Sigmoid colon (tissue), 6 donors: ENCODE measurements at regions not wholly inside any gene's neighbourhood (a gene's known extent, or its start where the extent isn't known, plus 50 kb on each side); places are given as distances from the start of the nearest gene placed in this dataset.

ENCODE experiments used
- DNase-seq: peaks from one replicate; pipeline ENCODE4 v3.0.0-alpha.2; 2019
- H3K27ac ChIP-seq, 4 donors: fragments of 200-600 bp; sonication (generic); one replicate each; pipeline ENCODE4 v1.5.1; 2016 to 2019; ENCODE audit warnings: mild to moderate bottlenecking in 1 of 4
- H3K27me3 ChIP-seq, 3 donors: fragments of 200-600 bp; sonication (generic); one replicate each; pipeline ENCODE4 v1.5.1; 2019; ENCODE audit warnings: mild to moderate bottlenecking in 1 of 3
- H3K36me3 ChIP-seq, 4 donors: fragments of 200-600 bp; sonication (generic); one replicate each; pipeline ENCODE4 v1.5.1; 2016 to 2019
- H3K4me1 ChIP-seq, 4 donors: fragments of 200-600 bp; sonication (generic); one replicate each; pipeline ENCODE4 v1.5.1; 2017 to 2019
- H3K4me3 ChIP-seq, 4 donors: fragments of 200-600 bp; sonication (generic); one replicate each; pipeline ENCODE4 v1.5.1; 2017 to 2019; ENCODE audit warnings: mild to moderate bottlenecking in 2 of 4, moderate library complexity in 1 of 4
- H3K9me3 ChIP-seq, 4 donors: fragments of 200-600 bp in 3 of 4; sonication (generic) in 3 of 4; one replicate each; pipeline versions ENCODE4 v1.5.1 to v1.6.1; 2013 to 2019
- CTCF ChIP-seq, 4 experiments: fragments of 450-650 bp in 3 of 4; fragments of 200-600 bp in 1 of 4; IDR thresholded peaks; one replicate each; pipeline ENCODE4 v1.5.1; 2016 to 2019; ENCODE audit warnings: antibody characterized with exemption in 4 of 4, mild to moderate bottlenecking in 3 of 4, moderate library complexity in 2 of 4
- EP300 ChIP-seq, 4 donors: sonication (generic); formaldehyde crosslinking; IDR thresholded peaks; one replicate each; pipeline ENCODE4 v1.6.1; 2017; ENCODE audit warnings: antibody characterized with exemption in 4 of 4
- POLR2A ChIP-seq, 2 donors: fragments of 450-650 bp; IDR thresholded peaks; one replicate each; pipeline ENCODE4 v1.6.1; 2016; ENCODE audit warnings: antibody characterized with exemption in 2 of 2, mild to moderate bottlenecking in 2 of 2, moderate library complexity in 2 of 2
- POLR2AphosphoS5 ChIP-seq, 4 donors: sonication (generic); formaldehyde crosslinking; IDR thresholded peaks; one replicate each; pipeline ENCODE4 v1.6.1; 2017; ENCODE audit warnings: antibody characterized with exemption in 4 of 4
- WGBS, 2 donors: extraction: QIAGEN DNeasy Blood & Tissue Kit; methylation state at CpG; one replicate each; pipeline ENCODE4 v1.1.7; 2013; 5-methylcytosine and 5-hydroxymethylcytosine counted together
- intact Hi-C: fragments of 100-400 bp; cut with DNase I; formaldehyde crosslinking; loops from one replicate; pipeline ENCODE4 v1.15.1; 2023
- donor health status: healthy with polysubstance abuse.
- donor health status: healthy.

- H3K27ac ChIP-seq: no peak overlapping the region
- no peaks in the 10 kb centered on the region for H3K36me3 ChIP-seq
- H3K27me3 ChIP-seq: no peaks in the 10 kb centered on the region
- no peaks in the 10 kb centered on the region for H3K9me3 ChIP-seq
- intact Hi-C loops: no loop called here
- DNase-seq: no peak
- no peak overlapping the region for H3K4me3 ChIP-seq
- H3K4me1 ChIP-seq: no peaks in the 10 kb centered on the region
- WGBS, 2 donors: 89% methylated on average over 5 of the region's 5 CpGs
- TF ChIP-seq EP300 (IDR thresholded peaks at IDR 0.05): no peak
- no peak for TF ChIP-seq POLR2AphosphoS5 (IDR thresholded peaks at IDR 0.05)
- no peak for TF ChIP-seq POLR2A (IDR thresholded peaks at IDR 0.05)
- TF ChIP-seq CTCF (IDR thresholded peaks at IDR 0.05): no peak
These were observed 316.9 kb upstream of the E2F7 start for GRCh38 chr12:77382096-77382742.

GRCh38 chr12:77377622-77378021 lies 312.3 kb upstream of the E2F7 start:
- WGBS, 2 donors: 95 to 97% methylated on average over 6 of the region's 6 CpGs
- Histone ChIP-seq H3K4me3 (no peak overlapping the region), H3K27ac (no peak overlapping the region), H3K9me3 (no peaks in the 10 kb centered on the region), H3K27me3 (no peaks in the 10 kb centered on the region), H3K36me3 (no peaks in the 10 kb centered on the region), H3K4me1 (no peaks in the 10 kb centered on the region)
- intact Hi-C loops: no loop called here
- TF ChIP-seq CTCF (IDR thresholded peaks at IDR 0.05) (no peak), POLR2AphosphoS5 (IDR thresholded peaks at IDR 0.05) (no peak), EP300 (IDR thresholded peaks at IDR 0.05) (no peak), POLR2A (IDR thresholded peaks at IDR 0.05) (no peak)
- no peak for DNase-seq

GRCh38 chr12:77377116-77377515 lies 311.7 kb upstream of the E2F7 start:
- Histone ChIP-seq H3K27ac (no peak overlapping the region), H3K4me1 (no peaks in the 10 kb centered on the region), H3K4me3 (no peak overlapping the region), H3K27me3 (no peaks in the 10 kb centered on the region), H3K36me3 (no peaks in the 10 kb centered on the region), H3K9me3 (no peaks in the 10 kb centered on the region)
- no peak for DNase-seq
- TF ChIP-seq CTCF (IDR thresholded peaks at IDR 0.05) (no peak), POLR2A (IDR thresholded peaks at IDR 0.05) (no peak), POLR2AphosphoS5 (IDR thresholded peaks at IDR 0.05) (no peak), EP300 (IDR thresholded peaks at IDR 0.05) (no peak)
- intact Hi-C loops: no loop called here
- 54 to 84% methylated on average over 1 of the region's 1 CpG for WGBS, 2 donors

GRCh38 chr12:77374673-77375072 lies 309.3 kb upstream of the E2F7 start:
- 14 to 48% methylated on average over 1 of the region's 1 CpG for WGBS, 2 donors
- Histone ChIP-seq H3K4me1 (no peaks in the 10 kb centered on the region), H3K27me3 (no peaks in the 10 kb centered on the region), H3K9me3 (no peaks in the 10 kb centered on the region), H3K4me3 (no peak overlapping the region), H3K36me3 (no peaks in the 10 kb centered on the region), H3K27ac (no peak overlapping the region)
- TF ChIP-seq EP300 (IDR thresholded peaks at IDR 0.05) (no peak), CTCF (IDR thresholded peaks at IDR 0.05) (no peak), POLR2AphosphoS5 (IDR thresholded peaks at IDR 0.05) (no peak), POLR2A (IDR thresholded peaks at IDR 0.05) (no peak)
- no peak for DNase-seq
- intact Hi-C loops: no loop called here

- Histone ChIP-seq H3K4me3 (no peak overlapping the region), H3K36me3 (no peaks in the 10 kb centered on the region), H3K27me3 (no peaks in the 10 kb centered on the region), H3K27ac (no peak overlapping the region), H3K4me1 (no peaks in the 10 kb centered on the region), H3K9me3 (no peaks in the 10 kb centered on the region)
- no peak for DNase-seq
- intact Hi-C loops: no loop called here
- 8 to 55% methylated on average over 1 of the region's 1 CpG for WGBS, 2 donors
- TF ChIP-seq POLR2A (IDR thresholded peaks at IDR 0.05) (no peak), POLR2AphosphoS5 (IDR thresholded peaks at IDR 0.05) (no peak), CTCF (IDR thresholded peaks at IDR 0.05) (no peak), EP300 (IDR thresholded peaks at IDR 0.05) (no peak)
These were observed 307.1 kb upstream of the E2F7 start for GRCh38 chr12:77372494-77372893.
